ENCODE measurements at regions not wholly inside any gene's neighbourhood (a gene's known extent, or its start where the extent isn't known, plus 50 kb on each side); places are given as distances from the start of the nearest gene placed in this dataset.

DNA sequence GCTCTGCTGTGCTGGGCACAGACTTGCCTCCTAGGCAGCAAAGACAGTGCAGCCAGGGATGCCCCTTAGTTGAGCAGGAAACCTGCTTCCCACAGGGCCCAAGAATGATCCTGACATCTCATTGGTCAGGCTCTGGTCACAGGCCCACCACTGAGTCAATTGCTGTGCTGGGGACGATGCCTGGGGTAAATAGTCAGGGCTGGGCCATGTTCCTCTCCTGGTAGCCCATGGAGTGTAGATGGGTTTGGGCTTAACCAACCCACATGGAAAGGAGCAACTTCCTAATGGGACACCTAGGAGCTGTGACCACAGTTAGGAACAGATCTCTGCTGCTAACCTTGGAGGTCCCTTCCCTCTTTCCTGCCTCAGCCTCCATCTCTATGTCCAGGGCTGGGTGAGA is 212.5 kb upstream of the ZNF536 start:
- 85 to 93% (median 89%) methylated on average over 1 of the region's 1 CpG for WGBS, 3 donors
- Histone ChIP-seq H3K4me3 (no peak overlapping the region), H3K36me3 (no peaks in the 10 kb centered on the region), H3K4me1 (ENCODE audit: insufficient read depth) (peaks cover 8% of the 10 kb centered on the region), H3K27ac (no peak overlapping the region), H3K9me3 (no peaks in the 10 kb centered on the region), H3K27me3 (no peaks in the 10 kb centered on the region)
- no peak for DNase-seq
- intact Hi-C loops (cut with DNase I): no loop called here
- TF ChIP-seq EP300 (IDR thresholded peaks at IDR 0.05) (no peak), POLR2A (IDR thresholded peaks at IDR 0.05) (no peak)
- TF ChIP-seq, protein P1, sequence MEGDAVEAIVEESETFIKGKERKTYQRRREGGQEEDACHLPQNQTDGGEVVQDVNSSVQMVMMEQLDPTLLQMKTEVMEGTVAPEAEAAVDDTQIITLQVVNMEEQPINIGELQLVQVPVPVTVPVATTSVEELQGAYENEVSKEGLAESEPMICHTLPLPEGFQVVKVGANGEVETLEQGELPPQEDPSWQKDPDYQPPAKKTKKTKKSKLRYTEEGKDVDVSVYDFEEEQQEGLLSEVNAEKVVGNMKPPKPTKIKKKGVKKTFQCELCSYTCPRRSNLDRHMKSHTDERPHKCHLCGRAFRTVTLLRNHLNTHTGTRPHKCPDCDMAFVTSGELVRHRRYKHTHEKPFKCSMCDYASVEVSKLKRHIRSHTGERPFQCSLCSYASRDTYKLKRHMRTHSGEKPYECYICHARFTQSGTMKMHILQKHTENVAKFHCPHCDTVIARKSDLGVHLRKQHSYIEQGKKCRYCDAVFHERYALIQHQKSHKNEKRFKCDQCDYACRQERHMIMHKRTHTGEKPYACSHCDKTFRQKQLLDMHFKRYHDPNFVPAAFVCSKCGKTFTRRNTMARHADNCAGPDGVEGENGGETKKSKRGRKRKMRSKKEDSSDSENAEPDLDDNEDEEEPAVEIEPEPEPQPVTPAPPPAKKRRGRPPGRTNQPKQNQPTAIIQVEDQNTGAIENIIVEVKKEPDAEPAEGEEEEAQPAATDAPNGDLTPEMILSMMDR (IDR thresholded peaks at IDR 0.05): no peak

DNA sequence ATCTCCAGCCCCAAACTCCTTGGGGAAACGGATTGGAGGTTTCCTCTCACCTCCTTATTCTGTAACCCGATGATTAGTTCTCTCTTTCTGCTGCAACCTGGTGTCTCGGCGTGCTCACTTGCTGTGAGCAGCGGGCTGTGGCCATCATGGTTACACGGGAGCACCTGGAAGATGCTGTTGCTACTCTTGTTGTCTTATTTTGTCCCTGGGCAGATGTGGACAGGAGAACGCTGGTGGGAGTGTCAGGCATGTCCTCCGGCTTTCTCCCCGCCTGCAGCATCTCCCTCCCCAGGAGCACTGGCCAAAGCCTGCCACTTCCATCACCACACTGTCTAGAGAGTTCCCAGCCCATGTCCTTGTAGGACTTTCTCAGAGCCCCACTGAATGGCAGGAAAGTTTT is 211.8 kb upstream of the ZNF536 start:
- intact Hi-C loops (cut with DNase I): no loop called here
- DNase-seq: no peak
- no peak overlapping the region for H3K27ac ChIP-seq
- 72 to 75% (median 73%) methylated on average over 9 of the region's 9 CpGs for WGBS, 3 donors
- no peak overlapping the region for H3K4me3 ChIP-seq
- no peaks in the 10 kb centered on the region for H3K36me3 ChIP-seq
- no peak for TF ChIP-seq EP300 (IDR thresholded peaks at IDR 0.05)
- no peak for TF ChIP-seq POLR2A (IDR thresholded peaks at IDR 0.05)
- TF ChIP-seq, protein P1 (IDR thresholded peaks at IDR 0.05): no peak
- no peaks in the 10 kb centered on the region for H3K9me3 ChIP-seq
- no peaks in the 10 kb centered on the region for H3K27me3 ChIP-seq
- peaks cover 7% of the 10 kb centered on the region for H3K4me1 ChIP-seq (ENCODE audit: insufficient read depth)

DNA sequence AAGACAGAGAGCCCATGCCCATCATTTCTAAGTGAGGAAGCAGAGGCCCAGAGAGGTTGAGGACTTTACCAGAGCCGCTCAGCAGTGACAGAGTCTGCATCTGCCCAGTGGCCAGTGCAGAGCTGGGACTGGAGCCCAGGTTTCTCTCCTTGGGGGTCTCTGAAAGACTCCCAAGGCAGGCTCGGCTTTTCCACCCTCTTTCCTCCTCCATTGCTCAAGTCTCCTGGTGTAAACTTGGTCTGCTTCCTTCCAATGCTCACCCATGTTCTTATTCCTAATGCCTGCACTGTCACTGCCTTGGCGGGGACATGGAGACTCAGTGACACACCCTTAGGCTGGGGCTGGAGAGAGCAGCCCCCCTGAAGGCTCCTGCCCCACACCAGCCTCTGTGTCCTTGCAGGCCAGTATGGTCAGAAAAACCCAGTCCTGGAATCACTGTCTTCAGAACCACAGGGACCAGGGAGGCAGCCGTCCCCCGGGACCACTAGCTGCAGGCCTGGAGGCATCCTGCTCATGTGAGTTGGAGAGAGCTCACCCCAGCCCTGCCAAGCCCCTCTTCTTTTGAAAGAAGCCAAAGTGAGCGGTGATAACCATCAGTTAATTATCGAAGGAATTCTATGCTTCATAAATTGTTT is 211.0 kb upstream of the ZNF536 start:
- H3K4me3 ChIP-seq: no peak overlapping the region
- DNase-seq: no peak
- no peaks in the 10 kb centered on the region for H3K9me3 ChIP-seq
- no peaks in the 10 kb centered on the region for H3K36me3 ChIP-seq
- WGBS, 3 donors: 81 to 83% (median 83%) methylated on average over 7 of the region's 7 CpGs
- peaks cover 2% of the 10 kb centered on the region for H3K4me1 ChIP-seq (ENCODE audit: insufficient read depth)
- no peak for TF ChIP-seq POLR2A (IDR thresholded peaks at IDR 0.05)
- TF ChIP-seq, protein P1 (IDR thresholded peaks at IDR 0.05): no peak
- intact Hi-C loops (cut with DNase I): no loop called here
- H3K27me3 ChIP-seq: no peaks in the 10 kb centered on the region
- H3K27ac ChIP-seq: no peak overlapping the region

DNA sequence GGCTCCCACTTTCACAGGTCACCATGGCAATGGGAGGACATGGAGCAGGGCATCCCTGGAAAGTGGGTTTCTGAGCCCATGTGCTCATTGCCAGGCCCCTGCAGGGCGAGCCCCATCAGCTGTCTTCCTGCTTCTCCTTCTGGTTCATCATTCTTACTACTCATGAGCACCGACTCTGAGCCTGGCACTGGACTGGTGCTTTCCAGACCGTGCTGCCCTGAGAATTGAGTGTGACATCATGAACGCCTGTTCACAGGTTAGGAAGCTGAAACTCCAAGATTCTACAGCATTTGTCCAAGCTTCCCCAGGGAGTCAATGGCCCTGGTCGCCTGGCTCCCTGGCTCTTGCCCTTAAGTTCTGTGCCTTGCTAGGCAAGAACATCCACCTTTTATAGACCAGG is 210.4 kb upstream of the ZNF536 start:
- WGBS, 3 donors: 68 to 86% (median 75%) methylated on average over 5 of the region's 5 CpGs
- DNase-seq: no peak
- intact Hi-C loops (cut with DNase I): no loop called here
- Histone ChIP-seq H3K4me3 (no peak overlapping the region), H3K27me3 (no peaks in the 10 kb centered on the region), H3K9me3 (no peaks in the 10 kb centered on the region), H3K4me1 (ENCODE audit: insufficient read depth) (no peaks in the 10 kb centered on the region), H3K36me3 (no peaks in the 10 kb centered on the region), H3K27ac (no peak overlapping the region)
- TF ChIP-seq, protein P1 (IDR thresholded peaks at IDR 0.05): no peak
- TF ChIP-seq EP300 (IDR thresholded peaks at IDR 0.05) (no peak), POLR2A (IDR thresholded peaks at IDR 0.05) (no peak)
